K562 (cell line): ENCODE measurements at regions not wholly inside any gene's neighbourhood (a gene's known extent, or its start where the extent isn't known, plus 50 kb on each side); places are given as distances from the start of the nearest gene placed in this dataset.

Experiments
- ATF7 ChIP-seq: fragments of 450-650 bp; IDR thresholded peaks from 2 replicates; pipeline ENCODE4 v1.7.1; 2014; ENCODE audit warnings: mild to moderate bottlenecking, moderate library complexity
- CCAR2 ChIP-seq: fragments of 200-400 bp; formaldehyde crosslinking; IDR thresholded peaks from 2 replicates; pipeline ENCODE4 v1.6.1; 2017; ENCODE audit warnings: mild to moderate bottlenecking, low read depth, low read length
- ELF2 ChIP-seq: fragments of 250-450 bp; sonication (Bioruptor Pico); IDR thresholded peaks from 2 replicates; pipeline ENCODE4 v1.5.0; 2021; ENCODE audit warnings: mild to moderate bottlenecking
- FOSL1 ChIP-seq: fragments of 200-800 bp; sonication (Bioruptor generic); conservative IDR thresholded peaks from 2 replicates; pipeline ENCODE4 v1.6.1; 2016; ENCODE audit warnings: missing genetic modification characterization, missing compliant biosample characterization
- ILK ChIP-seq: fragments of 450-650 bp; IDR thresholded peaks from 2 replicates; pipeline ENCODE4 v1.6.1; 2016; ENCODE audit warnings: missing genetic modification characterization, low read depth, mild to moderate bottlenecking, missing compliant biosample characterization, moderate library complexity, borderline replicate concordance
- IRF2 ChIP-seq: sonication (generic); formaldehyde crosslinking; IDR thresholded peaks from 2 replicates; pipeline ENCODE4 v1.8.1; 2022; ENCODE audit warnings: mild to moderate bottlenecking, missing genetic modification reagents
- KDM5B ChIP-seq: fragments of 200-600 bp; sonication (generic); IDR thresholded peaks from 2 replicates; pipeline ENCODE4 v1.6.1; 2012; ENCODE audit warnings: low read depth, mild to moderate bottlenecking, moderate library complexity, low read length, control low read depth, inconsistent platforms; ENCODE audit not compliant: insufficient replicate concordance
- MBD2 ChIP-seq: sonication (generic); IDR thresholded peaks from 2 replicates; pipeline ENCODE4 v1.6.1; 2016; ENCODE audit warnings: low read depth, borderline replicate concordance
- NEUROD1 ChIP-seq: fragments of 150-350 bp; IDR thresholded peaks from 2 replicates; pipeline ENCODE4 v1.6.1; 2014; ENCODE audit warnings: borderline replicate concordance, low read length, low read depth; ENCODE audit not compliant: partially characterized antibody
- NFXL1 ChIP-seq: fragments of 450-650 bp; formaldehyde crosslinking; IDR thresholded peaks from 2 replicates; pipeline ENCODE4 v1.4.0; 2021; ENCODE audit warnings: mild to moderate bottlenecking
- NR3C1 ChIP-seq: sonication (generic); formaldehyde crosslinking; IDR thresholded peaks from 2 replicates; pipeline ENCODE4 v1.8.1; 2022; ENCODE audit warnings: missing genetic modification reagents
- SMAD3 ChIP-seq: fragments of 450-650 bp; formaldehyde crosslinking; conservative IDR thresholded peaks from 2 replicates; pipeline ENCODE4 v1.4.0; 2020; ENCODE audit warnings: mild to moderate bottlenecking
- SRSF1 ChIP-seq: fragments of 200-400 bp; formaldehyde crosslinking; IDR thresholded peaks from 2 replicates; pipeline ENCODE4 v1.6.1; 2017; ENCODE audit warnings: mild to moderate bottlenecking, low read depth, low read length, moderate library complexity
- TEAD1 ChIP-seq, 2 experiments: fragments of 450-650 bp in 1 of 2; sonication (generic) in 1 of 2; formaldehyde crosslinking; IDR thresholded peaks; 2 replicates each; pipeline versions ENCODE4 v1.4.0 to v1.8.0; 2020 to 2022; ENCODE audit warnings: mild to moderate bottlenecking in 2 of 2, missing genetic modification reagents in 1 of 2
- YBX1 ChIP-seq: fragments of 450-650 bp; IDR thresholded peaks from 2 replicates; pipeline ENCODE4 v1.7.1; 2016; ENCODE audit warnings: mild to moderate bottlenecking
- ZNF184 ChIP-seq: sonication (generic); formaldehyde crosslinking; IDR thresholded peaks from 2 replicates; pipeline ENCODE4 v1.5.0; 2020; ENCODE audit warnings: missing genetic modification reagents
- ZNF24 ChIP-seq: fragments of 450-650 bp; IDR thresholded peaks from 2 replicates; pipeline ENCODE4 v1.6.1; 2016
- ZSCAN32 ChIP-seq: fragments of 450-650 bp; formaldehyde crosslinking; IDR thresholded peaks from 2 replicates; pipeline ENCODE4 v1.4.0; 2020; ENCODE audit warnings: mild to moderate bottlenecking, moderate library complexity
- TF ChIP-seq, protein P1 (sequence below), 2 experiments: fragments of 450-650 bp; conservative IDR thresholded peaks; 2 replicates each; pipeline ENCODE4 v1.6.1; 2017; ENCODE audit warnings: mild to moderate bottlenecking in 2 of 2, moderate library complexity in 2 of 2
- TF ChIP-seq, protein P2 (sequence below): sonication (generic); formaldehyde crosslinking; IDR thresholded peaks from 2 replicates; pipeline ENCODE4 v1.8.1; 2023; ENCODE audit warnings: mild to moderate bottlenecking, missing genetic modification reagents
- TF ChIP-seq, protein P3 (sequence below), 2 experiments: fragments of 450-650 bp in 1 of 2; IDR thresholded peaks; 2 replicates each; pipeline ENCODE4 v1.6.1; 2011 to 2017; ENCODE audit warnings: low read depth in 2 of 2, antibody characterized with exemption in 1 of 2, borderline replicate concordance in 1 of 2, low read length in 1 of 2, mild to moderate bottlenecking in 1 of 2, mixed read lengths in 1 of 2; ENCODE audit not compliant: control insufficient read depth in 1 of 2

DNA sequence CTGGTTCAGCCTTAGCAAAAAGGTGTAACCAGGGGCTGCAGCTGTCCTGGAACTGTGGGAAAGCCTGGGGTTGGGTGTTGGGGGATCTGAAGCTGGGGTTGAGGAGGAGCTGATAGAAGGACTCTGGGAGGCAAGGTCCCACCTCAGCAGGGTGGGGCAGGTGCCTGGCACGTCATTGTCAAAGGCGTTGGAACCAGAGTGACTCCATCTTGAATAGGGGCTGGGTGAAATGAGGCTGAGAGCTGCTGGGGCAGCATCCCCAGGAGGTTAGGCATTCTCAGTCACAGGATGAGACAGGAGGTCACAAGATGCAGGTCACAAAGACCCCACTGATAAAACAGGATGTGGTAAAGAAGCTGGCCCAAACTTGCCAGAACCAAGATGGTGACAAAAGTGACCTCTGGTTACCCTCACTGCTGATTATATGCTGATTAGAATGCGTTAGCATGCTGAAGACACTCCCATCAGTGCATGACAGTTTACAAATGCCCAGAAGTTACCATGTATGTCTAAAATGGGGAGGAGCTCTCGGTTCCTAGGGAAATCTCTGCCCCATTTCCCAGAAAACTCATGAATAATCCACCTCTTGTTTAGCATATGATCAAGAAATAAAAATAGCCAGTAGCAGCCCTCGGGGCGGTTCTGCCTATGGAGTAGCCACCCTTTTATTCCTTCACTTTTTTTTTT is 85.4 kb downstream of the IER5 start (continued):
- TF ChIP-seq ZNF24 = 0 out of 2 replicates have a peak, but pooled peaks have one; percentile 15
- peak; percentile 81 for TF ChIP-seq ELF2 (CRISPR knock-in tag)
- peak; percentile 77 for TF ChIP-seq ILK (tag)
- peak; percentile 97 for TF ChIP-seq NFXL1 (CRISPR knock-in tag)
- TF ChIP-seq, protein P1, sequence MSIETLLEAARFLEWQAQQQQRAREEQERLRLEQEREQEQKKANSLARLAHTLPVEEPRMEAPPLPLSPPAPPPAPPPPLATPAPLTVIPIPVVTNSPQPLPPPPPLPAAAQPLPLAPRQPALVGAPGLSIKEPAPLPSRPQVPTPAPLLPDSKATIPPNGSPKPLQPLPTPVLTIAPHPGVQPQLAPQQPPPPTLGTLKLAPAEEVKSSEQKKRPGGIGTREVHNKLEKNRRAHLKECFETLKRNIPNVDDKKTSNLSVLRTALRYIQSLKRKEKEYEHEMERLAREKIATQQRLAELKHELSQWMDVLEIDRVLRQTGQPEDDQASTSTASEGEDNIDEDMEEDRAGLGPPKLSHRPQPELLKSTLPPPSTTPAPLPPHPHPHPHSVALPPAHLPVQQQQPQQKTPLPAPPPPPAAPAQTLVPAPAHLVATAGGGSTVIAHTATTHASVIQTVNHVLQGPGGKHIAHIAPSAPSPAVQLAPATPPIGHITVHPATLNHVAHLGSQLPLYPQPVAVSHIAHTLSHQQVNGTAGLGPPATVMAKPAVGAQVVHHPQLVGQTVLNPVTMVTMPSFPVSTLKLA (conservative IDR thresholded peaks at IDR 0.05) = no peak
- TF ChIP-seq SRSF1 = no peak
- no peak for TF ChIP-seq NEUROD1
- TF ChIP-seq, protein P2, sequence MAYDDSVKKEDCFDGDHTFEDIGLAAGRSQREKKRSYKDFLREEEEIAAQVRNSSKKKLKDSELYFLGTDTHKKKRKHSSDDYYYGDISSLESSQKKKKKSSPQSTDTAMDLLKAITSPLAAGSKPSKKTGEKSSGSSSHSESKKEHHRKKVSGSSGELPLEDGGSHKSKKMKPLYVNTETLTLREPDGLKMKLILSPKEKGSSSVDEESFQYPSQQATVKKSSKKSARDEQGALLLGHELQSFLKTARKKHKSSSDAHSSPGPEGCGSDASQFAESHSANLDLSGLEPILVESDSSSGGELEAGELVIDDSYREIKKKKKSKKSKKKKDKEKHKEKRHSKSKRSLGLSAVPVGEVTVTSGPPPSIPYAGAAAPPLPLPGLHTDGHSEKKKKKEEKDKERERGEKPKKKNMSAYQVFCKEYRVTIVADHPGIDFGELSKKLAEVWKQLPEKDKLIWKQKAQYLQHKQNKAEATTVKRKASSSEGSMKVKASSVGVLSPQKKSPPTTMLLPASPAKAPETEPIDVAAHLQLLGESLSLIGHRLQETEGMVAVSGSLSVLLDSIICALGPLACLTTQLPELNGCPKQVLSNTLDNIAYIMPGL = no peak
- TF ChIP-seq ZNF184 (CRISPR knock-in tag) = no peak
- TF ChIP-seq TEAD1 (CRISPR knock-in tag; IDR thresholded peaks at IDR 0.05) = peak in 1 of 2 experiments; percentile 99; a peak in 2 of 4 replicates
- peak; percentile 42; the same call in 1 of the 2 replicates for TF ChIP-seq FOSL1 (tag)
- no peak for TF ChIP-seq ATF7
- TF ChIP-seq ZSCAN32 (CRISPR knock-in tag) = peak; percentile 74
- no peak for TF ChIP-seq KDM5B
- TF ChIP-seq CCAR2 = no peak
- TF ChIP-seq NR3C1 (CRISPR knock-in tag) = no peak
- no peak for TF ChIP-seq YBX1
- peak; percentile 99 for TF ChIP-seq SMAD3 (CRISPR knock-in tag)
- TF ChIP-seq IRF2 (CRISPR knock-in tag) = no peak
- TF ChIP-seq, protein P3, sequence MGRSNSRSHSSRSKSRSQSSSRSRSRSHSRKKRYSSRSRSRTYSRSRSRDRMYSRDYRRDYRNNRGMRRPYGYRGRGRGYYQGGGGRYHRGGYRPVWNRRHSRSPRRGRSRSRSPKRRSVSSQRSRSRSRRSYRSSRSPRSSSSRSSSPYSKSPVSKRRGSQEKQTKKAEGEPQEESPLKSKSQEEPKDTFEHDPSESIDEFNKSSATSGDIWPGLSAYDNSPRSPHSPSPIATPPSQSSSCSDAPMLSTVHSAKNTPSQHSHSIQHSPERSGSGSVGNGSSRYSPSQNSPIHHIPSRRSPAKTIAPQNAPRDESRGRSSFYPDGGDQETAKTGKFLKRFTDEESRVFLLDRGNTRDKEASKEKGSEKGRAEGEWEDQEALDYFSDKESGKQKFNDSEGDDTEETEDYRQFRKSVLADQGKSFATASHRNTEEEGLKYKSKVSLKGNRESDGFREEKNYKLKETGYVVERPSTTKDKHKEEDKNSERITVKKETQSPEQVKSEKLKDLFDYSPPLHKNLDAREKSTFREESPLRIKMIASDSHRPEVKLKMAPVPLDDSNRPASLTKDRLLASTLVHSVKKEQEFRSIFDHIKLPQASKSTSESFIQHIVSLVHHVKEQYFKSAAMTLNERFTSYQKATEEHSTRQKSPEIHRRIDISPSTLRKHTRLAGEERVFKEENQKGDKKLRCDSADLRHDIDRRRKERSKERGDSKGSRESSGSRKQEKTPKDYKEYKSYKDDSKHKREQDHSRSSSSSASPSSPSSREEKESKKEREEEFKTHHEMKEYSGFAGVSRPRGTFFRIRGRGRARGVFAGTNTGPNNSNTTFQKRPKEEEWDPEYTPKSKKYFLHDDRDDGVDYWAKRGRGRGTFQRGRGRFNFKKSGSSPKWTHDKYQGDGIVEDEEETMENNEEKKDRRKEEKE (IDR thresholded peaks at IDR 0.05; ENCODE audit: borderline replicate concordance in 1 of 2, control insufficient read depth in 1 of 2, low read depth in 2 of 2, low read length in 1 of 2) = no peak
- TF ChIP-seq MBD2 = no peak
